D341Med (cell line): ENCODE measurements at regions not wholly inside any gene's neighbourhood (a gene's known extent, or its start where the extent isn't known, plus 50 kb on each side); places are given as distances from the start of the nearest gene placed in this dataset.
A peak's percentile ranks its signal among the peaks of the same experiment; 100 is the strongest.

Experiments used
- DNase-seq: peaks from one replicate; pipeline ENCODE4 v3.0.0; 2012; ENCODE audit warnings: low spot score

- no peak for DNase-seq
Measured at GRCh38 chr9:88326936-88327335, 61.3 kb upstream of the SPIN1 start.

GRCh38 chr9:88326015-88326414, 62.2 kb upstream of the SPIN1 start:
- peak; percentile 35 for DNase-seq

DNA sequence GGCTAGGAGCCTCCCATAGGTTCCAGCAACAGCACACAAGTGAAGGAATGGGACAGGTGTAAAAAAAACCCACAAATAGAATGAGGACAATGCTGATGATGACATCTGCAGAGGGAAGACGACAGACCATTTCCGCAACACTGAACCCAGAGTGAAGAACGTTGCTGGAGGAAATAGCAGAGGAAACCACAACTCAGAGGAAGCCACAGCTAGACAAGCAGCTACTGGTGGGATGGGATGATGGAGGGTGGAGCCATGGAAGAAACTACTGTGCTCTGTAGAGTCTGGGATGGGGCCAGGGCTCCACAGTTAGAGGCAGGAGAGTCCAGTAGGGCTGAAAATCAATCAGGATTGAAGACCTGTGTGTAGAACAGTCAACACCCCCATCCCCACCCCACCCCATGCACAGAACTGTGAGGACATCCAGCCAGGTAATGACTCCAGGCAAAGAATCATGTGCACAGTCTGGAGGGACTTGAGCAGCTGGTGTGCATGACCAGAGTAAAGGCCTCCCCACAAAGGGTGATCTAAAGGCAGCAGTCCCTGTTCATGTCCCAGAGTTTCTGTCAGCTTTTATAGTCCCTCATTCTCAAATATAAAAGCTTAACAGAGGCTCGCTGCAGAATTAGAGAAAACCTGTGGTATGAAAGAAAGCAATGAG, 65.2 kb upstream of the SPIN1 start:
- DNase-seq, result no peak

- DNase-seq, result no peak
Measured at GRCh38 chr9:88321764-88322163, 66.5 kb upstream of the SPIN1 start.

- no peak for DNase-seq
Measured at GRCh38 chr9:88320748-88321415, 67.4 kb upstream of the SPIN1 start.

GRCh38 chr9:88319936-88320747, 68.1 kb upstream of the SPIN1 start:
- no peak for DNase-seq

GRCh38 chr9:88313364-88314220, 74.7 kb upstream of the SPIN1 start:
- DNase-seq, result no peak

GRCh38 chr9:88312517-88313103, 75.6 kb upstream of the SPIN1 start:
- no peak for DNase-seq

- DNase-seq, result no peak
Measured at GRCh38 chr9:88312045-88312444, 76.2 kb upstream of the SPIN1 start.

DNA sequence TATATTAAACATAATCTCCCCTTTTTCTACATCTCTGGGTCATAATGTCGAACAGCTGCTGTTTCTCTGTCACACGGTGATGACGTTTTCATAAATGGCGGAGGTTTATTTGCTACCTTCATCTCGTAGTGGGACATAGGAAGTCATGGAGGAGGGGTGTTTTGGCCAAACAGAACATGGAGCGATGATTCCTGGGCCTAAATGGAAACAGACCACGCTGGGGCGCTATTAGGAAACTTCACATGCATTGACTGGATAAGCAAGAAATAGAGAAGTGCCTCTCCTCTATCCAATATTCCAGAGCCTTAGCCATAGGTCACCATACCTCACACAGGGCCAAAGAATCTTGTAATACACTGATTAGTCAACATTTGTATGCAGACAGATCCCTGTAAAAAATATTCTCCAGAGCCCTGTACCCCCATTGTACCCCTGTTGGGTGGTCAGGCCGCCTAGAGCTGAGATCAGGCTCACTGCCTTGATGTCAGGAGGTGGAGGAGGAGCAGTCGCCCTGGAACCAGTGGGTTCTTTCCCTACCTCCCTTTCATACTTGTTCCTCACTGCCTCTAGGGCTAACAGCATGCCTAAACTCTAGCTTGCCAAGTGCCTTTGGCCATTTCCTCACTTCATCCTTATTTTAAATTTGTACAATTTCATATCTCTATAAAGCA, 77.8 kb upstream of the SPIN1 start:
- no peak for DNase-seq

GRCh38 chr9:88308831-88309560, 79.2 kb upstream of the SPIN1 start:
- no peak for DNase-seq

- no peak for DNase-seq
Measured at GRCh38 chr9:88307136-88307535, 81.1 kb upstream of the SPIN1 start.

DNA sequence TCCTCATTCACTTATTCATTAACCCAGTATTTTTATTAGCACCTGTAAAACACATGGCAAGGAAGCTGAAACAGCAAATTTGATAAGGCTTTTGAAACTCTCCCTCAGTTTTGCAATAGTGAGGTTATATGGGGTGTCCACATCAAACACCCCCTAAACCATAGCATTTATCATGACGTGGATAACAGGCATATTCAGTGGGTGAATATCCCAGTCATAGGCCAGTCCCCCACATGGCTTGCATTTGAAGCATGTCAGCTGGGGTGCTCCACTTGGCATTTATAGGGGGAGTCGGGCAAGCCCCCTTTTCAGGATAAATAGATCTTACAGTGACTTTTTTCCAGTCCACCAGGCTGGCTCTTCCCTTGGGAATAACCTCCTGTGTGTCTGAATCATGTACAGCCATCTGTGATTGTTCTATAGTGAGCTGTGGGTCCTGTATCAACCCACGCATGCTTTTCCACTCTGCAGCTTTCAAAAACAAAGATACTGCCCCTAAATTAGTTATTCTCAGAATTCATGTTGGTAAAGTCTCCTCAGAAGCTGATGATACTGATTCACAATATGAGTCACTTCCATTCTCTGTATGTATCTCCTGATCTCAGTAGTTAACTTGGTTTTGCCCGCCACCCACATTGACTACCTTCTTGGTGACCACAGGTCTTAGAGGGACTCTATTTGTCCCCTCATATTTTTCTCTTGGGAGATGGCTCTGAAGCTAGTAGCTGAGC, 84.4 kb upstream of the SPIN1 start:
- no peak for DNase-seq

- DNase-seq, result no peak
Measured at GRCh38 chr9:88302579-88303324, 85.5 kb upstream of the SPIN1 start.

GRCh38 chr9:88300556-88300955, 87.7 kb upstream of the SPIN1 start:
- no peak for DNase-seq

- DNase-seq, result no peak
Measured at GRCh38 chr9:88291856-88292255, 96.4 kb upstream of the SPIN1 start.

DNA sequence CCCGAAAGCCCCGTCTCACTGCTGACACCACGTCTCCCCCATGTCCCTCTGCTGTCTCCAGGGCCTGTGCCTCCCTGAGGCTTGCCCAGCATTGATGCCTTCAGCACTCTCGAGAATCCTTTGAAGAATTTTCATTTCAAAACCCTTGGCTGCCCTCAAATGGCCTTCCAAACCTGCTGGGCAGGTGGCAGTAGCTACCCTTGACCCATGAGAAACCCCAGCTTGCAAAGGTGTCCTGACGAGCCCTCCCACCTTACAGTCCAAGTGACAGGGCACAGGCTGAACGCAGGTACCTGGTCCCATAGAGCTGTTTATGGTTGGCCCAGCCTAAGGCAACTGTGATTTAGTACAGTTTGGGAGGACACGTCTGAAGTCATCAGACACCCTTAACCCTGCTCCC, 97.2 kb upstream of the SPIN1 start:
- DNase-seq, result no peak

- DNase-seq, result no peak
Measured at GRCh38 chr9:88289532-88289931, 98.7 kb upstream of the SPIN1 start.

- DNase-seq, result no peak
Measured at GRCh38 chr9:88287972-88288371, 100.3 kb upstream of the SPIN1 start.
